ENCODE measurements at regions not wholly inside any gene's neighbourhood (a gene's known extent, or its start where the extent isn't known, plus 50 kb on each side); places are given as distances from the start of the nearest gene placed in this dataset.

DNA sequence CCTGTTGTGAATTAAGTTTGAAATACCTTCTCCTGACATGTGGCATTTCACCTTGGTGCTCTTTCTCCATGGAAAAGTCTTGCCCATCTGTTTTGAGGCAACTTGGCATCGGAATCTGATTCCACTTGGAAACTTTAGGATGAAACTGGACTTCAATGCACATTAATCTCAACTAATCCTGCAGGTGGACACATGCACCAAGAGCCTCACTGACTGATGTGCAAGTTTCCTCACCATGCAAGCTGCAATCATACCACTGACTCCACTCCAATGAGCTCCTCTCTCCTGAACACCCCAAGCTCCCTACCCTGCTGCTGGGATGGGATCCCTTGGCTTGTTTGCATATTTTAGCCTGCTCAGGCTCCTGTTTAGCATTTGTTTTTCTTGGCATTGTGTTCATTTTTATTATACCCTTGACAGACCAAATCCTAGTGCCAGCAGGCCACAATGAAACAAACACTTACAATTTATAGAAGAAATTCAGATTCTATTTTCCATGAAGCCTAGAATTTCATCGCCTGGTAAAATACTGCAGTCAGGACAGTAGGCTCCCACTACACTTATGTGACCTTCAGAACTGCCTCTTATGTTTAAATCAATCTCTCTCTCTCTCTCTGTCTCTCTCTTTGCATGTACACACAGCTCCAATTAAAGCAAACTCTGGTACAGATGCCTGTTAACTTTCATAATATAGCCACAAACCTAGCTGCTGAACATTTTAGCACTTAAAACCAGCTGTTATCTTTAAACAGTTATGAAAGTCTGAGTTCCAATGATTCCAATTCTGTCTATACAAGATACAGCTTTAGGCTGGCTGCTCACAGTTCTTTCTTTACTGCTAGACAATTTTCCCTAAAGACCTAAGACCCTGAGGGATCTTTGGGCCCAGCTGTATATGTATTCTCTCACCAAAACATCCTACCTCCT, 141.5 kb downstream of the OSR1 start (continued):
- TF ChIP-seq ESRRA (IDR thresholded peaks at IDR 0.05; ENCODE audit: borderline replicate concordance, low read depth) (no peak), TCF7 (IDR thresholded peaks at IDR 0.05; ENCODE audit: borderline replicate concordance) (no peak), NCOA4 (IDR thresholded peaks at IDR 0.05; ENCODE audit: partially characterized antibody) (no peak), ZNF165 (CRISPR knock-in tag; IDR thresholded peaks at IDR 0.05; ENCODE audit: borderline replicate concordance) (no peak), TARDBP (IDR thresholded peaks at IDR 0.05) (no peak), ARNT (IDR thresholded peaks at IDR 0.05) (no peak), SRSF3 (IDR thresholded peaks at IDR 0.05; ENCODE audit: insufficient read depth, low read length) (no peak)
- TF ChIP-seq, protein P1, sequence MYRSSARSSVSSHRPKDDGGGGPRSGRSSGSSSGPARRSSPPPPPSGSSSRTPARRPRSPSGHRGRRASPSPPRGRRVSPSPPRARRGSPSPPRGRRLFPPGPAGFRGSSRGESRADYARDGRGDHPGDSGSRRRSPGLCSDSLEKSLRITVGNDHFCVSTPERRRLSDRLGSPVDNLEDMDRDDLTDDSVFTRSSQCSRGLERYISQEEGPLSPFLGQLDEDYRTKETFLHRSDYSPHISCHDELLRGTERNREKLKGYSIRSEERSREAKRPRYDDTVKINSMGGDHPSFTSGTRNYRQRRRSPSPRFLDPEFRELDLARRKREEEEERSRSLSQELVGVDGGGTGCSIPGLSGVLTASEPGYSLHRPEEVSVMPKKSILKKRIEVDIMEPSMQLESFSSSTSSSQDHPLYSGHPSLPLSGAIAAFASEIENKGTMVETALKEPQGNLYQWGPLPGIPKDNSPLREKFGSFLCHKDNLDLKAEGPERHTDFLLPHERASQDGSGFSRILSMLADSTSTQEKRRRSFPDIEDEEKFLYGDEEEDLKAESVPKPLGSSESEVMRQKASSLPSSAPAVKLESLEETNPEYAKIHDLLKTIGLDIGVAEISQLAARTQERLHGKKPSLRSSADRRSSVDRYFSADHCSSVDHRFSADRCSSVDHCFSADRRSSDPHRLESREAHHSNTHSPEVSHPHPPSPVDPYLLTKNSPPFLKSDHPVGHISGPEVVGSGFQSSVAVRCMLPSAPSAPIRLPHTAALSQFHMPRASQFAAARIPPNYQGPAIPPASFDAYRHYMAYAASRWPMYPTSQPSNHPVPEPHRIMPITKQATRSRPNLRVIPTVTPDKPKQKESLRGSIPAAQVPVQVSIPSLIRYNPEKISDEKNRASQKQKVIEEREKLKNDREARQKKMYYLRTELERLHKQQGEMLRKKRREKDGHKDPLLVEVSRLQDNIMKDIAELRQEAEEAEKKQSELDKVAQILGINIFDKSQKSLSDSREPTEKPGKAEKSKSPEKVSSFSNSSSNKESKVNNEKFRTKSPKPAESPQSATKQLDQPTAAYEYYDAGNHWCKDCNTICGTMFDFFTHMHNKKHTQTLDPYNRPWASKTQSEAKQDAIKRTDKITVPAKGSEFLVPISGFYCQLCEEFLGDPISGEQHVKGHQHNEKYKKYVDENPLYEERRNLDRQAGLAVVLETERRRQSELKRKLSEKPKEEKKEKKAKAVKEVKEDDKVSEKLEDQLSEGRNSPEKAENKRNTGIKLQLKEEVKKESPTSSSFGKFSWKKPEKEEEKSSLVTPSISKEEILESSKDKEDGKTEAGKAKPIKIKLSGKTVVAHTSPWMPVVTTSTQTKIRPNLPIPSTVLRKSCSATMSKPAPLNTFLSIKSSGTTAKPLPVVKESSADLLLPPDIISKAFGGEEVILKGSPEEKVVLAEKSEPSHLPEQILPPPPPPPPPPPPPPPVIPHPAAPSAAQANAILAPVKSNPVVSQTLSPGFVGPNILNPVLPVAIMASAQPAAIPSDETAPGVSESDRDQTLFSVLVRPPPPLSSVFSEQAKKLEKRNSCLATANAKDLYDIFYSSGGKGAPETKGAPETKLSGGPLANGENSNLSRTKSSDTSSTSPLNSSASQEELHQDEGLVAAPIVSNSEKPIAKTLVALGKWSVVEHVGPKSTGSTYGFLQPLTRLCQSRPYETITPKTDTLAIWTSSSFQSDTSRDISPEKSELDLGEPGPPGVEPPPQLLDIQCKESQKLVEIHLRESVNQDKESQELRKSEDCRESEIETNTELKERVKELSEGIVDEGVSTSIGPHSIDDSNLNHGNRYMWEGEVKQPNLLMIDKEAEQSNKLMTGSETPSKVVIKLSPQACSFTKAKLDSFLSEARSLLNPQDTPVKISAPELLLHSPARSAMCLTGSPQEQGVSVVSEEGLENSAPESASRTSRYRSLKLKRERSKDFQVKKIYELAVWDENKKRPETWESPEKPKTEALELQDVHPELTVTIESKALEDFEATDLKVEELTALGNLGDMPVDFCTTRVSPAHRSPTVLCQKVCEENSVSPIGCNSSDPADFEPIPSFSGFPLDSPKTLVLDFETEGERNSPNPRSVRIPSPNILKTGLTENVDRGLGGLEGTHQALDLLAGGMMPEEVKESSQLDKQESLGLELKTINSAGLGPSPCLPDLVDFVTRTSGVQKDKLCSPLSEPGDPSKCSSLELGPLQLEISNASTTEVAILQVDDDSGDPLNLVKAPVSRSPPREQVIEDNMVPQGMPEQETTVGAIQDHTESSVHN (IDR thresholded peaks at IDR 0.05; ENCODE audit: borderline replicate concordance in 1 of 2, low read depth in 1 of 2) = no peak
- TF ChIP-seq, protein P2, sequence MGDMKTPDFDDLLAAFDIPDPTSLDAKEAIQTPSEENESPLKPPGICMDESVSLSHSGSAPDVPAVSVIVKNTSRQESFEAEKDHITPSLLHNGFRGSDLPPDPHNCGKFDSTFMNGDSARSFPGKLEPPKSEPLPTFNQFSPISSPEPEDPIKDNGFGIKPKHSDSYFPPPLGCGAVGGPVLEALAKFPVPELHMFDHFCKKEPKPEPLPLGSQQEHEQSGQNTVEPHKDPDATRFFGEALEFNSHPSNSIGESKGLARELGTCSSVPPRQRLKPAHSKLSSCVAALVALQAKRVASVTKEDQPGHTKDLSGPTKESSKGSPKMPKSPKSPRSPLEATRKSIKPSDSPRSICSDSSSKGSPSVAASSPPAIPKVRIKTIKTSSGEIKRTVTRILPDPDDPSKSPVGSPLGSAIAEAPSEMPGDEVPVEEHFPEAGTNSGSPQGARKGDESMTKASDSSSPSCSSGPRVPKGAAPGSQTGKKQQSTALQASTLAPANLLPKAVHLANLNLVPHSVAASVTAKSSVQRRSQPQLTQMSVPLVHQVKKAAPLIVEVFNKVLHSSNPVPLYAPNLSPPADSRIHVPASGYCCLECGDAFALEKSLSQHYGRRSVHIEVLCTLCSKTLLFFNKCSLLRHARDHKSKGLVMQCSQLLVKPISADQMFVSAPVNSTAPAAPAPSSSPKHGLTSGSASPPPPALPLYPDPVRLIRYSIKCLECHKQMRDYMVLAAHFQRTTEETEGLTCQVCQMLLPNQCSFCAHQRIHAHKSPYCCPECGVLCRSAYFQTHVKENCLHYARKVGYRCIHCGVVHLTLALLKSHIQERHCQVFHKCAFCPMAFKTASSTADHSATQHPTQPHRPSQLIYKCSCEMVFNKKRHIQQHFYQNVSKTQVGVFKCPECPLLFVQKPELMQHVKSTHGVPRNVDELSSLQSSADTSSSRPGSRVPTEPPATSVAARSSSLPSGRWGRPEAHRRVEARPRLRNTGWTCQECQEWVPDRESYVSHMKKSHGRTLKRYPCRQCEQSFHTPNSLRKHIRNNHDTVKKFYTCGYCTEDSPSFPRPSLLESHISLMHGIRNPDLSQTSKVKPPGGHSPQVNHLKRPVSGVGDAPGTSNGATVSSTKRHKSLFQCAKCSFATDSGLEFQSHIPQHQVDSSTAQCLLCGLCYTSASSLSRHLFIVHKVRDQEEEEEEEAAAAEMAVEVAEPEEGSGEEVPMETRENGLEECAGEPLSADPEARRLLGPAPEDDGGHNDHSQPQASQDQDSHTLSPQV (IDR thresholded peaks at IDR 0.05) = no peak
- TF ChIP-seq, protein P3, sequence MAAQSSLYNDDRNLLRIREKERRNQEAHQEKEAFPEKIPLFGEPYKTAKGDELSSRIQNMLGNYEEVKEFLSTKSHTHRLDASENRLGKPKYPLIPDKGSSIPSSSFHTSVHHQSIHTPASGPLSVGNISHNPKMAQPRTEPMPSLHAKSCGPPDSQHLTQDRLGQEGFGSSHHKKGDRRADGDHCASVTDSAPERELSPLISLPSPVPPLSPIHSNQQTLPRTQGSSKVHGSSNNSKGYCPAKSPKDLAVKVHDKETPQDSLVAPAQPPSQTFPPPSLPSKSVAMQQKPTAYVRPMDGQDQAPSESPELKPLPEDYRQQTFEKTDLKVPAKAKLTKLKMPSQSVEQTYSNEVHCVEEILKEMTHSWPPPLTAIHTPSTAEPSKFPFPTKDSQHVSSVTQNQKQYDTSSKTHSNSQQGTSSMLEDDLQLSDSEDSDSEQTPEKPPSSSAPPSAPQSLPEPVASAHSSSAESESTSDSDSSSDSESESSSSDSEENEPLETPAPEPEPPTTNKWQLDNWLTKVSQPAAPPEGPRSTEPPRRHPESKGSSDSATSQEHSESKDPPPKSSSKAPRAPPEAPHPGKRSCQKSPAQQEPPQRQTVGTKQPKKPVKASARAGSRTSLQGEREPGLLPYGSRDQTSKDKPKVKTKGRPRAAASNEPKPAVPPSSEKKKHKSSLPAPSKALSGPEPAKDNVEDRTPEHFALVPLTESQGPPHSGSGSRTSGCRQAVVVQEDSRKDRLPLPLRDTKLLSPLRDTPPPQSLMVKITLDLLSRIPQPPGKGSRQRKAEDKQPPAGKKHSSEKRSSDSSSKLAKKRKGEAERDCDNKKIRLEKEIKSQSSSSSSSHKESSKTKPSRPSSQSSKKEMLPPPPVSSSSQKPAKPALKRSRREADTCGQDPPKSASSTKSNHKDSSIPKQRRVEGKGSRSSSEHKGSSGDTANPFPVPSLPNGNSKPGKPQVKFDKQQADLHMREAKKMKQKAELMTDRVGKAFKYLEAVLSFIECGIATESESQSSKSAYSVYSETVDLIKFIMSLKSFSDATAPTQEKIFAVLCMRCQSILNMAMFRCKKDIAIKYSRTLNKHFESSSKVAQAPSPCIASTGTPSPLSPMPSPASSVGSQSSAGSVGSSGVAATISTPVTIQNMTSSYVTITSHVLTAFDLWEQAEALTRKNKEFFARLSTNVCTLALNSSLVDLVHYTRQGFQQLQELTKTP (IDR thresholded peaks at IDR 0.05; ENCODE audit: low read depth in 1 of 2, partially characterized antibody in 2 of 2) = no peak
